ENCODE measurements at regions not wholly inside any gene's neighbourhood (a gene's known extent, or its start where the extent isn't known, plus 50 kb on each side); places are given as distances from the start of the nearest gene placed in this dataset.

- no peak for DNase-seq
These were observed 587.0 kb downstream of the NPHP4 start for GRCh38 chr1:5405263-5405662.

GRCh38 chr1:5404412-5405203, 587.6 kb downstream of the NPHP4 start:
- no peak for DNase-seq

- DNase-seq: no peak
These were observed 588.3 kb downstream of the NPHP4 start for GRCh38 chr1:5403935-5404334.

DNA sequence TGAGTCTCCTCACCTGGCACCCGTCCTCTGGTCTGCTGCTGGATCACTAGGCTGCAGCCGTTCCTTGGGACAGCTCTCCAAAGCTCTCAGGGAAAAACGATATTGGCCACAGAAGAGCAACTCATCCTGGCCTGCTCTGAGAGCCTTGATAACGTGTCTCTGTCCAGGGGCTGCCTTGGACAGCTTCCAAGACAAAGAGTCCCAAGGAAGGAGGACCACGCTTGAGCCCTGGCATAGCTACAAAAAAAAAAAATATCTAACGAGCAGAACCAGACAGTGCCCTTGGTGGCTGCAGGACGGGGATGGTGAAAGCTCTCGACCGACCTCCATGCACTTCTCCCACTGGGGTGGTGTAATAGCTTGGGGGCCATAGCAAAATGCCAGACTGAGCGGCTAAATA, 589.6 kb downstream of the NPHP4 start:
- no peak for DNase-seq

- DNase-seq: no peak
These were observed 592.5 kb downstream of the NPHP4 start for GRCh38 chr1:5399771-5400170.

DNA sequence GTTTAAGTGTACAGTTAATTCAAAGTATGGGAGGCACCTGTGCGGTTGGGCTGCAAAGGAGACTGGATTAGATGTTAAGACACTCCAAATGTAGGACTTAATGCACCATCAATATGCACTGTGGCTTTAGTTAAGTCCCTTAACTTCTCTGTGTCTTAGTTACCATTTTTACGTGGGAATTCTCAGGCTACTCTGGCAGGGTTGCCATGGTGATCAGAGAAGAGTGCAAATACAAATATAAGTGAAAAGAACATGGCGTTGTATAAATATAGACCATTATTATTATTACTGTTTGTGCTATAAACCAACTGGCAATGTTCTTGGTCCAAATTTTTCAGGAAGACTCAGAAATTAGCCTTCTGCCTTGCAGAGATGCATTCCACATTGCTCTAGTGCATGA, 595.6 kb downstream of the NPHP4 start:
- no peak for DNase-seq

DNA sequence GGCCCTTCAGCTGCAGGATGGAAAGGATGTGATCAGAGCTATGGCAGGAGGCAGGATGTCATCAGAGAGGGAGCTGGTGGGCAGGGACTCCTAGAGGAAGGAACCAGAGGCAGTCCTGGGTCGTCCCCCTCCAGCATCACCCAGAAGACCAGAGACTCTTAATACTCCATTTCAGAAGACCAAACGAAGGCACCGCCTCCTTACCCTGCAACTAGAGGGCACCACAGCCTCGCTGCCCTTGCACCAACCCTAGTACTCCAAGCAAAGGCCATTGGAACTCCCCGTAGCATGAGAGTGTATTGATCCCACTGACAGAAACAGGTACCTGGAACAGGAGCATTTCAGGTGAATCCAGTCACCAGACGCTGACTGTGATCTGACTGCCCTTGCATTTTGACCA, 598.1 kb downstream of the NPHP4 start:
- no peak for DNase-seq

GRCh38 chr1:5393603-5394002, 598.6 kb downstream of the NPHP4 start:
- DNase-seq: no peak

DNA sequence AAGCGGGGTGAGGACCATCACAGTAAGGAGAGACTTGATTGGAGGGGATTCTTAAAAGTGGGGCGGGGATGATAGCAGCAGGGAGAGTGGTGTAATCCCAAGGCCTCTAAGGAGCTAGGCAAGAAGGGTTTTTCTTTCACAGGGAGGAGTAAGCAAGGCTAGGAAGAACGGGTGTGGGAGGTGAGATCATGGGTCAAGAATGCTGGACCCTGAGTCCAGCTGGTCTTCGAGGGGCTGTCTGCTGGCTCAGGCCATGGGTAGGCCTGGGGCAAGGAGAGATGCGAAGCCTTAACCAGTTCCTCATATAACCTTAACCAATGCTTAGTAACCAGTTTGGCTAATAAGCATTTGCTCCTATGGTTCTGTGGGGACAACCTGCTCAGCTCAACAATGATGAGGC, 599.1 kb downstream of the NPHP4 start:
- no peak for DNase-seq

GRCh38 chr1:5391725-5392124, 600.5 kb downstream of the NPHP4 start:
- no peak for DNase-seq

- DNase-seq: no peak
These were observed 601.7 kb downstream of the NPHP4 start for GRCh38 chr1:5390504-5390903.

DNA sequence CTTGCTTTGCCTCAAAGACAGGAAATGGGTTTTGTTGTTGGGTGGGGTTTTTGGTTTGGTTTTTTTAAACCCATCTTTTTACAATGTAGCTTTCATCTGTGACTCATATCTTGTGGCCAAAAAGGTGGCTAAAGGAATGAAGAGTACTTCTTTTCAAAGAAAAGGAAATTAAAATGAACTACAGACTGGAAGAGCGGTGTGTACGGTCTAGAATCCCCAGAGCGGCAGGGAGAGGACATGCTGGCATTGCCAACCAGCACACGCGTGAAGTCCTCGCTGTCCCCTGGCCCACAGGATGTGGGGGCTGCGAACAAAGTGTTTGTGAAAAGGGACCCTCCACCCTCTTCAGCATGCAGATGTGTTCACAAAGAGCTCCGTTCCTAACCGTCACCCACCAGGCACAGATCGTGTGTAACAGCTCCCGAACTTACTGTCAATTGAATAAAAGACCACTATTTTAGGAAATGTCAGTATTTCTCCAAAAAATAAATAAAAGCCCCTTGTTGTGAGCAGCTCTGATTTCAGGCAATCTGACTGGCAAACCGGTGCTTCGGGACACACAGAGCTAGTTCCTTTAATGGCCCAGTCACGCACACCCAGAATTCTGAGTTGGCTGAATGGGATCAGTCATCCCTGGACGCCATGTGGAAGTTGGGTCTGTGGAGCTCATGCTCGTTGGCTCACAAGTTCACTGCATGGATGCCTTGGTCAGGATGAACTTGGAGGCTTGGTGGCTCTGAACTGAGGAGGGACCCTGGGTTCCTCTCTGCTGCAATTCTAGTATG, 602.9 kb downstream of the NPHP4 start:
- no peak for DNase-seq

DNA sequence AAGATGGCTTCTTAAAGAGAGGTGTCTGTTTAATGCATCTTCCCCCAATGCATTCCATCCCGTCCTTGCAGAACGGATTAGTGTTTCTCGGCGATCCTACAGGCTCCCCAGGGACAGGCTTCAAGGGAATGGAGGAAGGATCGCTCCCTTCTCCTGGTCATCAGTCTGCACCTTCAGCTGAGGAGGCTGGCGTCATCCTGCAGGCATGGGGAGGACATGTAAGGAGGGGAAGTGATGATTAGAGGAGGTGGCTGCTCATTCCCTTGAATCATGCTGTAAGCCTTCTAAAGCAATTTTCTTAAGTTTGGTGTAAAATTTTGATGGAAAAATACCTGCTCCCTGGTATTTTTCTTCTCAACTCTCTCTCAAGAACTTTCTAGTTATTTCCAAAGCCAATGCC, 603.6 kb downstream of the NPHP4 start:
- no peak for DNase-seq

GRCh38 chr1:5386371-5386770, 605.9 kb downstream of the NPHP4 start:
- no peak for DNase-seq

GRCh38 chr1:5385956-5386355, 606.3 kb downstream of the NPHP4 start:
- no peak for DNase-seq

DNA sequence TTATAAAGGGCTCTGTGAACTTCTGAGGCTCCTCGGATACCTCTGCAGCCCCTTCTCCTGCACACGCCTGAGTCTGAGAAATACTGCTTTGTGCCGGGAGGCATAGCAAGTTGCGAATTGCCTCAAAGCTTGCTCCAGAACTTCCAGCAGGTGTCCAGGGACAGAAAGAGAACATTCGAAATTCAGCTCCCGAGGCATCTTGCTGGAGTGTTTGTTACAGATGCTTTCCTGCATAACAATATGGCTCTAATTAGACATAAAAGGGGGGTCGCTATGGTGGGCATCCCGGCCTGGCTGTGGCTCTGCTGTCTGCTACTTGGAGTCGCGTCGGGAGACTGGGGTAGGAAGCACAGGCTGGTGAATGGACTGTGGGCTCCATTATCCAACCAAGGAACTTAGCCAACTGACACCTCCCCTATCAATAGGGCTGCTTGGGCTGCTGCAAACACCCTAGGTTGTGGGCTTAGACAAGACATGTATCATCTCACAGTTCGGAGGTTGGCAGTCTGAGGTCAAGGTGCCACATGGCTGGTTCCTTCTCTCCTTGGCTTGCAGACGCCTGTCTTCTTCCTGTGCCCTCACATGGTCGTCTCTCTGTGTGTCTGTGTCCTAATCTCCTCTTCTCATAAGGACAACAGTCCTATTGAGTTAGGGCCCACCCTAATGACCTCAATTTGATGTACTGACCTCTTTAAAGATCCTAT, 607.0 kb downstream of the NPHP4 start:
- no peak for DNase-seq

DNA sequence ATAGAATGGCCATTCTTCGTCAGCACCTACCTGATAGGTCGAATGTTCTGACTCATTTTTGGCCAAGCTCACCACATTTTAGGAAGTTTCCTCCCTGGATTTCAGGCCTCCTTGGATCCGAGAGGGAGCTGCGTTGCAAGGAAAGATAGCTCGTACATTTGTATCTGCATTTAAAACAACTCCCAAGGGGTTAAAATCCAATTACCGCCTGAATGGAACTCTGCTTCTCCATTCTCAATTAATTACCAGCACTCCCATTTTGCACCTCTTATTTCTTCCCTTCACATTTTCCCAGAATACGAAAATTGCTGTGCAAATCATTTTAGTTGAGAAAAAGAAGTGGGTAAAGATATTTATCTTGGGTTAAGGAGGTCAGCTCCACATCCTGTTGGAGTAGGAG, 610.7 kb downstream of the NPHP4 start:
- no peak for DNase-seq

DNA sequence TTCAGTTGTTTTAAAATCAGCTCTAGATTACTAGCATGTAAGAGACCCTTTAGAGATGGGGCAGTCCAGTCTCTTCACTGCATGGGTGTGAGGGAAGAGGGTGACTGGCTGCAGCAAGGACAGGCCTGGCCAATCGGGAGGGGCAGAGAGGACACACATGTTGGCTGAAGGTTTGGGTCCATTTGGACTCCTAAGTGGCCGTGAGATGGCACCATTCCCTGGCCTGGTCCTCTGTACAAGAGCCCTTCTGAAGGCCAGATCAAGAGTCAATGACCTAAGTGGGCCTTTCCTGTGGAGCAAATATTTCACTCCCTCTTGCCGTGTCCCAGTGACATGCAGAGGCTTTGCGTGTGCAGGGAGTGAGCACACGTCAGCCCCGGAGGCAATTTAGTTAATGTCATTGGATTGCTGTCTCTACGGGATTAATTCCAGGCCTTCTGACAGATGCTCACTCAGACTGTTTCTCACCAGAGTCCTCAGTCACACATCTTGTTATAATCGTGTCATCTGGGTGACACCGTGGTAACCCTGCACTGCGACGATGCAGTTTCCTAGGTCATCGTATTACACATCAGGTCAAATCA, 613.0 kb downstream of the NPHP4 start:
- DNase-seq: no peak

- DNase-seq: no peak
These were observed 615.5 kb downstream of the NPHP4 start for GRCh38 chr1:5376538-5377247.

GRCh38 chr1:5375481-5375880, 616.7 kb downstream of the NPHP4 start:
- DNase-seq: no peak

DNA sequence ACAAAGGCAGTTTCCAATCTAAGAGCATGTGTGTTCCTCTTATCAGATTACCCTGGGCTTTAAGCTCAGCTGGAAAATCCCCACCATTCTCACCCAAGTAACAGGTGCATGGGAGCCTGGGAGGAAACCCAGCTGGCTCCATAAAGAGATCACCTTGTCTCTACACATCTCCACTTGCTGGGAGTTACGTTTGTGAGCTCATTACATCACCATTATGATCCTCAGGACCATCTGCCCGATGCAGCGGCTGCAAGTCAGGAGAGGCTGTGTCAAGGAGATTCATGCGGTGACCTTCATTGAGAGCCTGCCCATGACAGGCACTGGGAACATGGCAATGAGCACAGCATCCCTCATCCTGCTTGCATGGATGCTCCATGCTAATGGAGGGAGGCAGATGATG, 618.0 kb downstream of the NPHP4 start:
- no peak for DNase-seq

- DNase-seq: no peak
These were observed 618.9 kb downstream of the NPHP4 start for GRCh38 chr1:5373281-5373680.

Measured in right kidney (tissue), 1 donor.